IMR-90 (cell line): ENCODE measurements at regions not wholly inside any gene's neighbourhood (a gene's known extent, or its start where the extent isn't known, plus 50 kb on each side); places are given as distances from the start of the nearest gene placed in this dataset.
"Not testable (repeated sequence)": the region's sequence is repeated elsewhere in the genome, so short reads cannot be mapped to it uniquely, and the experiment has no call there.

Source experiments
- ATAC-seq: fragments of 200-7000 bp; cut with Tn5 transposase; 2 replicates; pipeline ENCODE4 v1.9.1; 2020; ENCODE audit warnings: low read depth, mild to moderate bottlenecking, moderate library complexity
- BruUV-seq: library from RNA; stranded (reverse); fragments of 400-500 nt; replicated peaks from 2 replicates; lab custom pipeline; 2021; lab: Mats Ljungman, UMichigan
- CTCF ChIA-PET: fragments of 300-600 bp; formaldehyde crosslinking; extraction: SDS; loops from one replicate; lab custom pipeline; 2021; ENCODE audit warnings: antibody characterized with exemption; lab: Yijun Ruan, JAX
- POLR2A ChIA-PET: fragments of 300-600 bp; sonication (Branson Sonifier 250); formaldehyde crosslinking; loops from one replicate; lab custom pipeline; 2022; ENCODE audit warnings: antibody characterized with exemption; ENCODE audit not compliant: unreplicated experiment; lab: Charles Lee
- DNase-seq: peaks from one replicate; pipeline ENCODE4 v3.0.0; 2013
- H2AFZ ChIP-seq: replicated peaks from 2 replicates; pipeline ENCODE3; 2013; ENCODE audit warnings: low read length, mild to moderate bottlenecking; ENCODE audit not compliant: poor library complexity
- H2AK5ac ChIP-seq: 2 replicates; pipeline ENCODE4 v1.6.1; 2013; ENCODE audit warnings: low read depth, low read length, inconsistent platforms
- H2AK9ac ChIP-seq: replicated peaks from 2 replicates; pipeline ENCODE3; 2013; ENCODE audit warnings: mild to moderate bottlenecking, low read depth, low read length, moderate library complexity; ENCODE audit not compliant: poor library complexity
- H2BK120ac ChIP-seq: 2 replicates; pipeline ENCODE4 v1.6.1; 2013; ENCODE audit warnings: low read depth, low read length, inconsistent platforms
- H2BK15ac ChIP-seq: 3 replicates; pipeline ENCODE4 v1.6.1; 2013; ENCODE audit warnings: low read depth, low read length, inconsistent platforms
- H2BK20ac ChIP-seq: 2 replicates; pipeline ENCODE4 v1.6.1; 2013; ENCODE audit warnings: low read depth, mild to moderate bottlenecking, inconsistent platforms, low read length, moderate library complexity
- H2BK5ac ChIP-seq: 2 replicates; pipeline ENCODE4 v1.6.1; 2013; ENCODE audit warnings: mild to moderate bottlenecking, low read depth, low read length, inconsistent platforms; ENCODE audit not compliant: poor library complexity, severe bottlenecking
- H3K14ac ChIP-seq: replicated peaks from 2 replicates; pipeline ENCODE4 v1.6.1; 2013; ENCODE audit warnings: low read depth, low read length, inconsistent platforms
- H3K18ac ChIP-seq: 2 replicates; pipeline ENCODE4 v1.6.1; 2013; ENCODE audit warnings: low read depth, low read length, control low read depth
- H3K23ac ChIP-seq: 2 replicates; pipeline ENCODE4 v1.6.1; 2013; ENCODE audit warnings: low read depth, low read length, inconsistent platforms
- H3K27ac ChIP-seq: 2 replicates; pipeline ENCODE4 v1.5.1; 2013; ENCODE audit warnings: mild to moderate bottlenecking, control low read depth, low read length; ENCODE audit not compliant: insufficient read depth
- H3K27me3 ChIP-seq: 2 replicates; pipeline ENCODE4 v1.6.1; 2013; ENCODE audit warnings: low read length; ENCODE audit not compliant: control insufficient read depth, insufficient read depth
- H3K36me3 ChIP-seq: 2 replicates; pipeline ENCODE4 v1.6.1; 2013; ENCODE audit warnings: low read length, mixed read lengths; ENCODE audit not compliant: control insufficient read depth, insufficient read depth
- H3K4ac ChIP-seq: 2 replicates; pipeline ENCODE4 v1.6.1; 2013; ENCODE audit warnings: low read depth, low read length, inconsistent platforms
- H3K4me1 ChIP-seq: 2 replicates; pipeline ENCODE4 v1.6.1; 2013; ENCODE audit warnings: low read length, mixed read lengths; ENCODE audit not compliant: control insufficient read depth, insufficient read depth
- H3K4me2 ChIP-seq: 2 replicates; pipeline ENCODE4 v1.6.1; 2013; ENCODE audit warnings: low read depth, mild to moderate bottlenecking, control low read depth, low read length, moderate library complexity
- H3K4me3 ChIP-seq: 2 replicates; pipeline ENCODE4 v1.5.1; 2013; ENCODE audit warnings: low read depth, mild to moderate bottlenecking, control low read depth, low read length, moderate library complexity; ENCODE audit not compliant: insufficient read depth
- H3K56ac ChIP-seq: 2 replicates; pipeline ENCODE4 v1.6.1; 2013; ENCODE audit warnings: low read length, inconsistent platforms; ENCODE audit not compliant: insufficient read depth; ENCODE audit errors: extremely low read depth
- H3K79me1 ChIP-seq, 2 experiments: 2 replicates each; pipeline ENCODE4 v1.6.1; 2013; ENCODE audit warnings: low read length in 2 of 2, inconsistent platforms in 1 of 2, low read depth in 1 of 2
- H3K9ac ChIP-seq: 2 replicates; pipeline ENCODE4 v1.6.1; 2013; ENCODE audit warnings: low read depth, low read length, control low read depth
- H3K9me1 ChIP-seq: 2 replicates; pipeline ENCODE4 v1.6.1; 2013; ENCODE audit warnings: low read length, inconsistent platforms; ENCODE audit not compliant: insufficient read depth
- H3K9me3 ChIP-seq: 2 replicates; pipeline ENCODE4 v1.6.1; 2013; ENCODE audit warnings: low read length; ENCODE audit not compliant: control insufficient read depth, insufficient read depth
- H4K20me1 ChIP-seq: 2 replicates; pipeline ENCODE4 v1.6.1; 2013; ENCODE audit warnings: low read length, inconsistent platforms; ENCODE audit not compliant: insufficient read depth
- H4K5ac ChIP-seq: 2 replicates; pipeline ENCODE4 v1.6.1; 2013; ENCODE audit warnings: mild to moderate bottlenecking, low read depth, low read length, control low read depth
- H4K8ac ChIP-seq, 2 experiments: 2 replicates each; pipeline ENCODE4 v1.6.1; 2013; ENCODE audit warnings: low read depth in 2 of 2, low read length in 2 of 2, control low read depth in 1 of 2, inconsistent platforms in 1 of 2
- H4K91ac ChIP-seq: 2 replicates; pipeline ENCODE4 v1.6.1; 2013; ENCODE audit warnings: low read depth, low read length, inconsistent platforms; ENCODE audit not compliant: insufficient read depth
- WGBS, 2 experiments: methylation state at CpG; one replicate each; pipeline versions ENCODE4 v1.1.5 to v1.1.7; 2013; ENCODE audit warnings: missing lambda C conversion rate in 2 of 2; ENCODE audit not compliant: insufficient read length in 1 of 2; ENCODE audit errors: extremely low coverage in 2 of 2; 5-methylcytosine and 5-hydroxymethylcytosine counted together
- dilution Hi-C: fragments of 300-500 bp; cut with HindIII; formaldehyde crosslinking; loops from one replicate; pipeline ENCODE4 v1.14.3; 2018; ENCODE audit warnings: low sequenced_read_pairs; ENCODE audit not compliant: unreplicated experiment
- in situ Hi-C: fragments of 300-500 bp; cut with MboI; formaldehyde crosslinking; loops from 3 replicates; pipeline ENCODE4 v1.14.3; 2019; ENCODE audit warnings: low sequenced_read_pairs, inconsistent platforms, mixed read lengths
- intact Hi-C: fragments of 100-400 bp; cut with micrococcal nuclease; formaldehyde crosslinking; loops from 2 replicates; pipeline ENCODE4 v1.10.0; 2022

DNA sequence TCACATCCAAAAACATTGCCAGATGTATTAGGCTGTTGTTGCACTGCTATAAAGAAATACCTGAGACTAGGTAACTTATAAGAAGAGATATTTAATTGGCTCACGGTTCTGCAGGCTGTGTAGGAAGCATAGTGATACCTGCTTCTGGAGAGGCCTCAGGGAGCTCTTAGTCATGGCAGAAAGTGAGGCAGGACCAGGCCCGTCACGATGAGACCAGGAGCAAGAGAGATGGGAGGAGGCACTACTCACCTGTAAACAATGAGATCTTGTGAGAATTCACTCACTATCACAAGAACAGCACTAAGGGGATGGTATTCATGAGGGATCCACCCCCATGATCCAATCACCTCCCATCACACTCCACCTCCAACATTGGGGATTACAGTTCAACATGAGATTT lies 81.3 kb upstream of the C1QTNF3 start:
- H4K20me1 ChIP-seq, DNase-seq, H4K8ac ChIP-seq, H2BK5ac ChIP-seq, H2BK15ac ChIP-seq, H2AK9ac ChIP-seq, H3K4me3 ChIP-seq, H3K4me2 ChIP-seq, H2BK120ac ChIP-seq, H4K5ac ChIP-seq, H3K4ac ChIP-seq, H2AK5ac ChIP-seq, H3K79me1 ChIP-seq, CTCF ChIA-PET, H3K27me3 ChIP-seq, H2AFZ ChIP-seq, H3K27ac ChIP-seq, H3K9ac ChIP-seq, H3K36me3 ChIP-seq, POLR2A ChIA-PET, H3K4me1 ChIP-seq, intact Hi-C loops, H3K23ac ChIP-seq, in situ Hi-C loops, H3K18ac ChIP-seq, ATAC-seq, BruUV-seq, H3K14ac ChIP-seq, H3K9me3 ChIP-seq, H3K9me1 ChIP-seq, H4K91ac ChIP-seq, H2BK20ac ChIP-seq, dilution Hi-C loops, H3K56ac ChIP-seq: not testable (repeated sequence)
- WGBS, 2 experiments = no CpG with 5 or more reads among the region's 3 CpGs

DNA sequence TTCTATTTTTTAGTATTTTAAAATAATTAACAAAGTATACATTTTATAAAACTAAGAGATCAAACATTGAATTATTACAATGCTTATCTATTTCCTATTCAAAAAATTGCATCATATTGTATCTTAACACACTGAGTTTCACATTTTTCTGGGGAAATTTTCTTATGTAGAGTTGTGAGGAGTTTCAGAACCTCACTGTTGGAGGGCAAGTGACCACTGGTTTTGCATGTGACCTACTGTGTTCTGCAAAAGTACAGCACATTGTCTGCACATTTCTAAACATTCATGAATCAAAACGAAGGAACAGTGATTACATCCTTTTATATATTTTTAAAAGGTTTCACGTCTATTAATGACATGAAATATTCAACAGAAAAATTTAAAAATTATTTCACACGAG lies 82.3 kb upstream of the C1QTNF3 start:
- intact Hi-C loops, BruUV-seq, H3K56ac ChIP-seq, H3K27me3 ChIP-seq, H4K8ac ChIP-seq, H3K9ac ChIP-seq, H2BK20ac ChIP-seq, H3K36me3 ChIP-seq, POLR2A ChIA-PET, H3K27ac ChIP-seq, H2AK9ac ChIP-seq, H2BK120ac ChIP-seq, H2AK5ac ChIP-seq, H2AFZ ChIP-seq, H3K9me1 ChIP-seq, DNase-seq, H3K23ac ChIP-seq, H3K4me2 ChIP-seq, H3K79me1 ChIP-seq, H4K20me1 ChIP-seq, H3K4ac ChIP-seq, ATAC-seq, H2BK5ac ChIP-seq, H4K91ac ChIP-seq, H3K18ac ChIP-seq, in situ Hi-C loops, CTCF ChIA-PET, H4K5ac ChIP-seq, H2BK15ac ChIP-seq, H3K4me1 ChIP-seq, H3K9me3 ChIP-seq, H3K14ac ChIP-seq, H3K4me3 ChIP-seq, dilution Hi-C loops: not testable (repeated sequence)
- no CpG with 5 or more reads among the region's 3 CpGs for WGBS, 2 experiments
